Activated T-helper 2 cell treated with anti-CD3 and anti-CD28 coated beads, Interferon-gamma antibody, Interleukin-2, Interleukin-4, amounts not matched to agents 10 μg/mL and 5 μg/mL and 100 μg/mL, durations not matched to agents 14 hours and 24 hours and 36 hours (primary cell): ENCODE measurements at regions not wholly inside any gene's neighbourhood (a gene's known extent, or its start where the extent isn't known, plus 50 kb on each side); places are given as distances from the start of the nearest gene placed in this dataset.
"Not testable (repeated sequence)": the region's sequence is repeated elsewhere in the genome, so short reads cannot be mapped to it uniquely, and the experiment has no call there.

Experiments used
- DNase-seq: peaks from one replicate; pipeline ENCODE4 v3.0.0; 2021; ENCODE audit warnings: low spot score
- H3K27ac Mint-ChIP-seq: one replicate; pipeline ENCODE4 v1.8.0; 2021; ENCODE audit warnings: mixed read lengths
- H3K27me3 Mint-ChIP-seq: one replicate; pipeline ENCODE4 v1.8.0; 2021; ENCODE audit warnings: low read depth, mixed read lengths
- H3K36me3 Mint-ChIP-seq: one replicate; pipeline ENCODE4 v1.8.0; 2021; ENCODE audit warnings: low read depth, mixed read lengths
- H3K4me1 Mint-ChIP-seq: one replicate; pipeline ENCODE4 v1.8.0; 2021; ENCODE audit warnings: low read depth, mixed read lengths
- H3K4me3 Mint-ChIP-seq: one replicate; pipeline ENCODE4 v1.8.0; 2021; ENCODE audit warnings: low read depth, mild to moderate bottlenecking, moderate library complexity, mixed read lengths
- H3K9me3 Mint-ChIP-seq: one replicate; pipeline ENCODE4 v1.8.0; 2021; ENCODE audit warnings: mixed read lengths
- intact Hi-C: fragments of 100-400 bp; cut with micrococcal nuclease; formaldehyde crosslinking; loops from one replicate; pipeline ENCODE4 v1.15.1; 2023

- no peak for DNase-seq
- intact Hi-C loops: no loop called here
- no peaks in the 10 kb centered on the region for H3K36me3 Mint-ChIP-seq
- H3K27ac Mint-ChIP-seq: no peak overlapping the region
- H3K4me3 Mint-ChIP-seq: no peak overlapping the region
- H3K4me1 Mint-ChIP-seq: no peaks in the 10 kb centered on the region
- no peaks in the 10 kb centered on the region for H3K9me3 Mint-ChIP-seq
- H3K27me3 Mint-ChIP-seq: no peaks in the 10 kb centered on the region
Observed at GRCh38 chr7:10484767-10485166, 488.9 kb upstream of the PHF14 start.

DNA sequence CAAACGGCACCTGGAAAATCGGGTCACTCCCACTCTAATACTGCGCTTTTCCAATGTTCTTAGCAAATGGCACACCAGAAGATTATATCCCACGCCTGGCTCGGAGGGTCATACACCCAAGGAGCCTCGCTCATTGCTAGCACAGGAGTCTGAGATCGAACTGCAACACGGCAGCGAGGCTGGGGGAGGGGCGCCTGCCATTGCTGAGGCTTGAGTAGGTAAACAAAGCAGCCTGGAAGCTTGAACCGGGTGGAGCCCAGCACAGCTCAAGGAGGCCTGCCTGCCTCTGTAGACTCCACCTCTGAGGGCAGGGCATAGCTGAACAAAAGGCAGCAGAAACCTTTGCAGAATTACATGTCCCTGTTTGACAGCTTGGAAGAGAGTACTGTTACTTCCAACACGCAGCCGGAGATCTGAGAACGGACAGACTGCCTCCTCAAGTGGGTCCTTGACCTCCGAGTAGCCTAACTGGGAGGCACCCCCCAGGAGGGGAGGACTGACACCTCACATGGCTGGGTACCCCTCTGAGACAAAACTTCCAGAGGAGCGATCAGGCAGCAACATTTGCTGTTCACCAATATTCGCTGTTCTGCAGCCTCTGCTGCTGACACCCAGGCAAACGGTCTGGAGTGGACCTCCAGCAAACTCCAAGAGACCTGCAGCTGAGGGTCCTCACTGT, 472.3 kb upstream of the PHF14 start:
- H3K27me3 Mint-ChIP-seq, H3K36me3 Mint-ChIP-seq, H3K4me3 Mint-ChIP-seq, intact Hi-C loops, H3K4me1 Mint-ChIP-seq, H3K27ac Mint-ChIP-seq, DNase-seq: not testable (repeated sequence)
- H3K9me3 Mint-ChIP-seq: peaks cover 31% of the 10 kb centered on the region

DNA sequence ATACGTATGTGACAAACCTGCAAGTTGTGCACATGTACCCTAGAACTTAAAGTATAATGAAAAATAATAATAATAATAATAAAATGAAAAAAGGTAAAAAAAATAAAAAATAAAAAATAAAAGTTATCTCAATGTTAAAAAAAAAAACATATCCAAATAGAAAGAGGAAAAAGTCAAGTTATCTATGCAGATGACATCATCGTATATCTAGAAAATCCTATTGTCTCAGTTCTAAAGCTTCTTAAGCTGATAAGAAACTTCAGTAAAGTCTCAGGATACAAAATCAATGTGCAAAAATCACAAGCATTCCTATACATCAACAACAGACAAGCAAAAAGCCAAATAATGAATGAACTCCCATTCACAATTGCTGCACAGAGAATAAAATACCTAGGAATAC, 466.6 kb upstream of the PHF14 start:
- no peak overlapping the region for H3K4me3 Mint-ChIP-seq
- intact Hi-C loops: no loop called here
- no peaks in the 10 kb centered on the region for H3K4me1 Mint-ChIP-seq
- peaks cover 5% of the 10 kb centered on the region for H3K9me3 Mint-ChIP-seq
- no peak overlapping the region for H3K27ac Mint-ChIP-seq
- DNase-seq: no peak
- no peaks in the 10 kb centered on the region for H3K36me3 Mint-ChIP-seq
- no peaks in the 10 kb centered on the region for H3K27me3 Mint-ChIP-seq

GRCh38 chr7:10521306-10521705, 452.4 kb upstream of the PHF14 start:
- Mint-ChIP-seq H3K4me3 (no peak overlapping the region), H3K9me3 (peaks cover 8% of the 10 kb centered on the region), H3K27ac (no peak overlapping the region), H3K36me3 (no peaks in the 10 kb centered on the region), H3K4me1 (no peaks in the 10 kb centered on the region), H3K27me3 (no peaks in the 10 kb centered on the region)
- intact Hi-C loops: no loop called here
- no peak for DNase-seq

GRCh38 chr7:10533429-10533828, 440.2 kb upstream of the PHF14 start:
- intact Hi-C loops, H3K27me3 Mint-ChIP-seq, H3K4me3 Mint-ChIP-seq, H3K9me3 Mint-ChIP-seq, DNase-seq, H3K27ac Mint-ChIP-seq, H3K4me1 Mint-ChIP-seq, H3K36me3 Mint-ChIP-seq: not testable (repeated sequence)

DNA sequence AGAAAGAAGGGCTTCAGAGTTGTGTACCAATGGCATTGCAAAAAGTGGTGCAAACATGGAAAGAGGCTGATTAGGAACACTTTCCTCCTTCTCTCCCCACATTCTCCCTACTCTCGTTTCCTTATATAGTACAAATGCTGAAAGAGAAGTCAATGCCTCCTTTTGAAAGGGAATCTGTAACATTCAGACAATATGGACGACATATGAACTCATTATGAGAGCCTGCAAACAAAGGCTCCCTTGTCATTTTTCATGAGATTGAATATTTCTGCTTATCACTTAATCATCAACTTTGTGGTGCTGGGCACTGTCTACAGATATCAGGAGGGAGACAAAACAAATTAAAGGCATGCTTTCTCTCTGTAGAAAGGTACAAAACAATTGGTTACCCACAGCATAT, 437.1 kb upstream of the PHF14 start:
- Mint-ChIP-seq H3K4me3 (no peak overlapping the region), H3K36me3 (no peaks in the 10 kb centered on the region), H3K27ac (no peak overlapping the region), H3K27me3 (no peaks in the 10 kb centered on the region), H3K9me3 (no peaks in the 10 kb centered on the region), H3K4me1 (no peaks in the 10 kb centered on the region)
- intact Hi-C loops: no loop called here
- no peak for DNase-seq

DNA sequence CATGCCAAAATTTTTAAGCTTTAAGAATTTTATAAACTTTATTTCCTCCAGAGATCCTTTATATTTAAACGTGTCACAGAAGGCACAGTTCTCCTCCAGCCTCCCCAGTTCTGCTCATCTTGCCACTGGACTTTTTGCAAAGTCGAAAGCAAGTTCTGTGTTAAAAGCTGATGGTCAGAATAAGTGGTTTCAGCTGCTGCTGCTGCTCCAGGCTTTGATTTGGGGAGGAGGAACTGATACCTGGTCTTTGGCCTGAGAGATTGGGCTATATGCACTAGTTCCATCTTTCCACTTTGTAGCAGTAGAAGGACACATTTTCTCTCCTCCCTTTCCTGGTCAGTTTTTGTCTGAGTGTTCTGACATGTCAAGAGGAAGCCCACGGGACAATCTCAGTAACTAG, 435.9 kb upstream of the PHF14 start:
- no peak overlapping the region for H3K4me3 Mint-ChIP-seq
- no peak overlapping the region for H3K27ac Mint-ChIP-seq

GRCh38 chr7:10557375-10557774, 416.3 kb upstream of the PHF14 start:
- intact Hi-C loops: no loop called here

More for the DNA sequence above, 435.9 kb upstream of the PHF14 start:
- no peak for DNase-seq
- Mint-ChIP-seq H3K27me3 (no peaks in the 10 kb centered on the region), H3K4me1 (no peaks in the 10 kb centered on the region), H3K9me3 (no peaks in the 10 kb centered on the region), H3K36me3 (no peaks in the 10 kb centered on the region)
- intact Hi-C loops: no loop called here

DNA sequence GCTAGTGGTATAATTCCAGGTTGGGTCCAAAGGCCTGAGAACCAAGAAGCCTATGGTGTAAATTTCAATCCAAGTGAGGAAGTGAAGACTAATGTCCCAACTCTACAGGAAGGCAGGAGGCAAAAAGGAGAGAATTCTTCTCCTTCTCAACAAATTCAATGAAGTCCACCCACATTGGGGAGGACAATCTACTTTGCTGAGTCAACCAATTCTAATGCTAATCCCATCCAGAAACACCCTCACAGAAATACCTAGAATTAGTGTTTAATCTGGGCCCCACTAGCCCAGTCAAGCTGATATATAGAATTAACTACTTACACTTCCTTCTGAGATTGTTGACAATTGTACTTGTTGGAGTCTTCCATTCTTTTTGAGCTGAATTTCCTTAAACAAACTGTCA, 413.2 kb upstream of the PHF14 start:
- H3K27ac Mint-ChIP-seq: no peak overlapping the region
- H3K4me1 Mint-ChIP-seq: no peaks in the 10 kb centered on the region
- no peaks in the 10 kb centered on the region for H3K9me3 Mint-ChIP-seq
- intact Hi-C loops: no loop called here
- no peak for DNase-seq
- no peaks in the 10 kb centered on the region for H3K27me3 Mint-ChIP-seq
- H3K4me3 Mint-ChIP-seq: no peak overlapping the region
- no peaks in the 10 kb centered on the region for H3K36me3 Mint-ChIP-seq

More at GRCh38 chr7:10557375-10557774, 416.3 kb upstream of the PHF14 start:
- Mint-ChIP-seq H3K36me3 (no peaks in the 10 kb centered on the region), H3K27me3 (no peaks in the 10 kb centered on the region), H3K9me3 (no peaks in the 10 kb centered on the region), H3K4me3 (no peak overlapping the region), H3K4me1 (no peaks in the 10 kb centered on the region), H3K27ac (no peak overlapping the region)
- no peak for DNase-seq

- H3K9me3 Mint-ChIP-seq: no peaks in the 10 kb centered on the region
- H3K4me1 Mint-ChIP-seq: no peaks in the 10 kb centered on the region
- intact Hi-C loops: no loop called here
- no peak overlapping the region for H3K27ac Mint-ChIP-seq
- no peak overlapping the region for H3K4me3 Mint-ChIP-seq
- no peaks in the 10 kb centered on the region for H3K27me3 Mint-ChIP-seq
- DNase-seq: no peak
- no peaks in the 10 kb centered on the region for H3K36me3 Mint-ChIP-seq
Observed at GRCh38 chr7:10568891-10569290, 404.8 kb upstream of the PHF14 start.

GRCh38 chr7:10571759-10572158, 401.9 kb upstream of the PHF14 start:
- Mint-ChIP-seq H3K27ac (no peak overlapping the region), H3K36me3 (no peaks in the 10 kb centered on the region), H3K9me3 (no peaks in the 10 kb centered on the region), H3K4me3 (no peak overlapping the region), H3K4me1 (no peaks in the 10 kb centered on the region), H3K27me3 (no peaks in the 10 kb centered on the region)
- intact Hi-C loops: no loop called here
- DNase-seq: no peak

DNA sequence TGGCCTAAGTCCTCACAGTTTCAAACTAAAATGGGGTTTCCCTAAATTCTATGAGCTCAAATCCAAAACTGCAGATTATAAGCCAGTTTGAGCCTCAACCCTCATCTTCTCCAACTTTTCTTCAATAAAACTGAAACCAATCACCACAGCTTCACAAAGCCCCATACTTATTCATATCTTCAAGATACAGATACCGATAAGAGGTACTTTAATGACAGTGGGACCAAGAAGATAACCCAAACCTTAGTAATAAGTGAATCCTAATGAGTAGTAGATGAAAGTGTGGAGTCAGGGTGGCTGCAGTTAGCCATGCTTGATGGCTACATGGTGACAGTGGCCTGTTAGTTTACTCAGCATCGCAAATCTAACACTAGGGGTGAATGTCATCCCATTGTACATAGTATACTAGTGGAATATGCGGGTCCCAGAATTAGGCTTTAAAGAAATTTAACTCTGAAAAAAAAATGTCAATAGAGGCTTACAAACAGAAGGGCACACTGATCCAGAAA, 395.8 kb upstream of the PHF14 start:
- H3K27ac Mint-ChIP-seq: no peak overlapping the region
- no peak for DNase-seq
- intact Hi-C loops: no loop called here
- H3K36me3 Mint-ChIP-seq: no peaks in the 10 kb centered on the region
- H3K4me3 Mint-ChIP-seq: no peak overlapping the region
- no peaks in the 10 kb centered on the region for H3K9me3 Mint-ChIP-seq
- no peaks in the 10 kb centered on the region for H3K4me1 Mint-ChIP-seq
- no peaks in the 10 kb centered on the region for H3K27me3 Mint-ChIP-seq

DNA sequence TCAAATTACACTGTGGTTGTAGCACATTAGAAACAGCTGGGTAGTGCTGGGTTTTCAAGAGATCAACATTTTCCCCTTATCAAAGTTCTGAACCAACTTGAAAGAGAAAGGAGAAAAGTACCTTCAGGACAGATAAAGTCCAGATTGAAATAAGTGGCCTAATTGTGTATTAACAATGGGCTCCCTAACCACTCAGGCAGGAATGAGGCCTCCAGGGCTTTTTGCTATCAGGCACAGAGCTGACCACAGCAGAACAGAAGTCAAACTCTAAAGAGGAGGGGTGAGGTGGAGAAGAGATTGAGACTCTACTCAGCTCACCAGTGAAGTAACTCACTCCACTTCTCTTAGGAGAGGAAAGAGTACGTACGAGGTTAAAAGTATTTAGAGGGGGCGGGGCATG, 394.1 kb upstream of the PHF14 start:
- H3K9me3 Mint-ChIP-seq: no peaks in the 10 kb centered on the region
- DNase-seq: no peak
- H3K27me3 Mint-ChIP-seq: no peaks in the 10 kb centered on the region
- no peak overlapping the region for H3K27ac Mint-ChIP-seq
- H3K36me3 Mint-ChIP-seq: no peaks in the 10 kb centered on the region
- intact Hi-C loops: no loop called here
- H3K4me1 Mint-ChIP-seq: no peaks in the 10 kb centered on the region
- H3K4me3 Mint-ChIP-seq: no peak overlapping the region

GRCh38 chr7:10584886-10585285, 388.8 kb upstream of the PHF14 start:
- no peak overlapping the region for H3K4me3 Mint-ChIP-seq
- H3K4me1 Mint-ChIP-seq: no peaks in the 10 kb centered on the region
- DNase-seq: no peak
- no peaks in the 10 kb centered on the region for H3K9me3 Mint-ChIP-seq
- H3K27me3 Mint-ChIP-seq: no peaks in the 10 kb centered on the region
- intact Hi-C loops: no loop called here
- no peak overlapping the region for H3K27ac Mint-ChIP-seq
- no peaks in the 10 kb centered on the region for H3K36me3 Mint-ChIP-seq
